ENCODE measurements at regions not wholly inside any gene's neighbourhood (a gene's known extent, or its start where the extent isn't known, plus 50 kb on each side); places are given as distances from the start of the nearest gene placed in this dataset.
"Not testable (repeated sequence)": the region's sequence is repeated elsewhere in the genome, so short reads cannot be mapped to it uniquely, and the experiment has no call there.

DNA sequence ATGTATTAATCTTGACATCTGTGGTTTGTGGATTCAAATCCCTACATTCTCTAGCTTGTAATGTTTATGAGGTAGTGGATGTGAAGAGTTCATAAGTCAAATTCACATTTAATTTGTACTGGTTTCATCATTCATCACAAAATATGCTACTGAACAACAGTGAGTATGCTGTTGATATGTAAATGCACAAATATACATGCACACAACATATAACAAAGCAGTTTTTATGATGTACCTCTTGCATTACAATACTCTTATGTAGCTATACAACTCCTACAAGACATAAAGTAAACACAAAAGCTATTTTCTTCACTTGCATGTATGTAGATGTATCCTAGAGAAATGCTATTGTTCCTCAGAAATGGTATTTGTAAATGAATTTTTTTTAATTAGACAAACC, 111.0 kb upstream of the ANTXRL start:
- Histone ChIP-seq H3K4me1 (peaks cover 0 to 12% (median 0%) of the 10 kb centered on the region in 4 donors), H3K27me3 (no peaks in the 10 kb centered on the region), H3K9me3 (no peaks in the 10 kb centered on the region), H3K27ac (no peak overlapping the region), H3K36me3 (no peaks in the 10 kb centered on the region), H3K4me3 (no peak overlapping the region)
- DNase-seq = no peak
- intact Hi-C loops (cut with DNase I; ENCODE audit: low total_unique reads) = no loop called here
- in situ Hi-C loops (cut with MboI; ENCODE audit: low pct_ligation_motif_present in 1 of 4, low pct_unique_long_range_greater_than_20kb in 1 of 4, low sequenced_read_pairs in 3 of 4) = no loop called here
- TF ChIP-seq POLR2AphosphoS5 (IDR thresholded peaks at IDR 0.05) (no peak), EP300 (IDR thresholded peaks at IDR 0.05; ENCODE audit: low read depth) (no peak), POLR2A (IDR thresholded peaks at IDR 0.05) (no peak)
- TF ChIP-seq, protein P1, sequence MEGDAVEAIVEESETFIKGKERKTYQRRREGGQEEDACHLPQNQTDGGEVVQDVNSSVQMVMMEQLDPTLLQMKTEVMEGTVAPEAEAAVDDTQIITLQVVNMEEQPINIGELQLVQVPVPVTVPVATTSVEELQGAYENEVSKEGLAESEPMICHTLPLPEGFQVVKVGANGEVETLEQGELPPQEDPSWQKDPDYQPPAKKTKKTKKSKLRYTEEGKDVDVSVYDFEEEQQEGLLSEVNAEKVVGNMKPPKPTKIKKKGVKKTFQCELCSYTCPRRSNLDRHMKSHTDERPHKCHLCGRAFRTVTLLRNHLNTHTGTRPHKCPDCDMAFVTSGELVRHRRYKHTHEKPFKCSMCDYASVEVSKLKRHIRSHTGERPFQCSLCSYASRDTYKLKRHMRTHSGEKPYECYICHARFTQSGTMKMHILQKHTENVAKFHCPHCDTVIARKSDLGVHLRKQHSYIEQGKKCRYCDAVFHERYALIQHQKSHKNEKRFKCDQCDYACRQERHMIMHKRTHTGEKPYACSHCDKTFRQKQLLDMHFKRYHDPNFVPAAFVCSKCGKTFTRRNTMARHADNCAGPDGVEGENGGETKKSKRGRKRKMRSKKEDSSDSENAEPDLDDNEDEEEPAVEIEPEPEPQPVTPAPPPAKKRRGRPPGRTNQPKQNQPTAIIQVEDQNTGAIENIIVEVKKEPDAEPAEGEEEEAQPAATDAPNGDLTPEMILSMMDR (IDR thresholded peaks at IDR 0.05) = no peak

DNA sequence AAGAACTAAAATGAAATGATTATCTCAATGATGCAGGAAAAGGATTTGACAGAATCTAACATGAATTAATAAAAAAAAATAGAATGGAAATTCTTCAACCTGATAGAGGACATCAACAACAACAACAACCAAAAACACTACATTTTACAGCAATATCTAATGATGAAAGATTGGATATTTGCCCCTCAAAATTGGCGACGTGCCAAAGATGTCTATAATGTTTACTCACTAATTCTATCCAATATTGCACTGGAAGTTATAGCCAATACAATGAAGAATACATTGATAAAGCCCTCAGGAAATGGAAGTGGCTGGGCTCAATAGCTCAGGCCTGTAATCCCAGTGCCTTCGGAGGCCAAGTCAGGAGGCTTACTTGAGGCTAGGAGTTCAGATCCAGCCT, 99.4 kb upstream of the ANTXRL start:
- DNase-seq; H3K4me3 ChIP-seq; H3K9me3 ChIP-seq; in situ Hi-C loops (cut with MboI; ENCODE audit: low pct_ligation_motif_present in 1 of 4, low pct_unique_long_range_greater_than_20kb in 1 of 4, low sequenced_read_pairs in 3 of 4); H3K4me1 ChIP-seq; intact Hi-C loops (cut with DNase I; ENCODE audit: low total_unique reads); H3K36me3 ChIP-seq; H3K27me3 ChIP-seq; H3K27ac ChIP-seq: not testable (repeated sequence)
- 72 to 89% methylated on average over 3 of the region's 3 CpGs for WGBS, 2 donors (ENCODE audit: low coverage in 1 of 2)

GRCh38 chr10:46197050-46197449, 89.7 kb upstream of the ANTXRL start:
- H3K27me3 ChIP-seq = no peaks in the 10 kb centered on the region
- in situ Hi-C loops (cut with MboI; ENCODE audit: low pct_ligation_motif_present in 1 of 4, low pct_unique_long_range_greater_than_20kb in 1 of 4, low sequenced_read_pairs in 3 of 4) (no loop called here), intact Hi-C loops (cut with DNase I; ENCODE audit: low total_unique reads) (no loop called here)
- TF ChIP-seq POLR2AphosphoS5 (IDR thresholded peaks at IDR 0.05) (no peak), EP300 (IDR thresholded peaks at IDR 0.05; ENCODE audit: low read depth) (no peak), POLR2A (IDR thresholded peaks at IDR 0.05) (no peak)
- TF ChIP-seq, protein P1 (IDR thresholded peaks at IDR 0.05) = no peak
- H3K4me3 ChIP-seq = no peak overlapping the region
- no peaks in the 10 kb centered on the region for H3K9me3 ChIP-seq
- no peak for DNase-seq
- no peaks in the 10 kb centered on the region for H3K4me1 ChIP-seq
- H3K36me3 ChIP-seq = no peaks in the 10 kb centered on the region
- H3K27ac ChIP-seq = no peak overlapping the region
- 81 to 87% methylated on average over 3 of the region's 3 CpGs for WGBS, 2 donors (ENCODE audit: low coverage in 1 of 2)

- Histone ChIP-seq H3K9me3 (no peaks in the 10 kb centered on the region), H3K4me3 (no peak overlapping the region), H3K27ac (no peak overlapping the region), H3K27me3 (no peaks in the 10 kb centered on the region), H3K36me3 (no peaks in the 10 kb centered on the region), H3K4me1 (no peaks in the 10 kb centered on the region)
- no peak for DNase-seq
- intact Hi-C loops (cut with DNase I; ENCODE audit: low total_unique reads) = no loop called here
- TF ChIP-seq, protein P1 (IDR thresholded peaks at IDR 0.05) = no peak
- TF ChIP-seq POLR2A (IDR thresholded peaks at IDR 0.05) = no peak
- no peak for TF ChIP-seq EP300 (IDR thresholded peaks at IDR 0.05; ENCODE audit: low read depth)
- TF ChIP-seq POLR2AphosphoS5 (IDR thresholded peaks at IDR 0.05) = no peak
- in situ Hi-C loops (cut with MboI; ENCODE audit: low pct_ligation_motif_present in 1 of 4, low pct_unique_long_range_greater_than_20kb in 1 of 4, low sequenced_read_pairs in 3 of 4) = no loop called here
Observed at GRCh38 chr10:46198516-46198915, 88.3 kb upstream of the ANTXRL start.

GRCh38 chr10:46202405-46202804, 84.4 kb upstream of the ANTXRL start:
- in situ Hi-C loops (cut with MboI; ENCODE audit: low pct_ligation_motif_present in 1 of 4, low pct_unique_long_range_greater_than_20kb in 1 of 4, low sequenced_read_pairs in 3 of 4); DNase-seq; H3K9me3 ChIP-seq; H3K27ac ChIP-seq; intact Hi-C loops (cut with DNase I; ENCODE audit: low total_unique reads); H3K4me1 ChIP-seq; H3K27me3 ChIP-seq; H3K36me3 ChIP-seq; H3K4me3 ChIP-seq: not testable (repeated sequence)
- WGBS, 2 donors (ENCODE audit: low coverage in 1 of 2) = 53 to 60% methylated on average over 1 of the region's 1 CpG

DNA sequence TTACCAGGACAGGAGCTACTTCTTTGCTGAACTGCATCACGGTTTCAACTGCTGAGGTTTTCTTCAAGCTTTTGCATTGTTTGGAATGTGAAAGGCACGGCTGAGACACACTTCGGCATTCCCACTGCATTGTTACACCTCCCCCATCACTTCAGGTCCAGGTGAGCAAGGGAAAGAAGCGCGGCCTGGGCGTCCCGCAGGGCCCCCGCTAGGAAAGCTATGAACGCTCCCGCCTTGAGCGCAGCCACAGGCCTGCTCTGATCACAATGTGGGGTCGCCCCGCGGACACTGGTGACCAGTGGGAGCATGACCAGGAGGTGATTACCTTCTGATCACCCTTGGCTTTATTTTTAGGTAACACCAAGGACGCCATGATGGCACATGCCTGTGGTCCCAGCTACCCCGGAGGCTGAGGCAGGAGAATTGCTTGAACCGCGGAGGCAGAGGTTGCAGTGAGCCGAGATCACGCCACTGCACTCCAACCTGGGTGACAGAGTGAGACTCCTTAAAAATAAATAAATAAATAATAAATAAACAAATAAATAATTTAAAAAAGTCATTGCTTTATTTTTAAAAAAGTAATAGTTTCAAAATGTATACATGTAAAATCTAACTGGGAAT, 82.2 kb upstream of the ANTXRL start:
- H3K27me3 ChIP-seq; H3K4me1 ChIP-seq; H3K9me3 ChIP-seq; H3K27ac ChIP-seq; H3K36me3 ChIP-seq; intact Hi-C loops (cut with DNase I; ENCODE audit: low total_unique reads); DNase-seq; H3K4me3 ChIP-seq; in situ Hi-C loops (cut with MboI; ENCODE audit: low pct_ligation_motif_present in 1 of 4, low pct_unique_long_range_greater_than_20kb in 1 of 4, low sequenced_read_pairs in 3 of 4): not testable (repeated sequence)
- 98% methylated on average over 20 of the region's 20 CpGs; no CpG with 5 or more reads in 1 of the 2 donors for WGBS, 2 donors (ENCODE audit: low coverage in 1 of 2)

DNA sequence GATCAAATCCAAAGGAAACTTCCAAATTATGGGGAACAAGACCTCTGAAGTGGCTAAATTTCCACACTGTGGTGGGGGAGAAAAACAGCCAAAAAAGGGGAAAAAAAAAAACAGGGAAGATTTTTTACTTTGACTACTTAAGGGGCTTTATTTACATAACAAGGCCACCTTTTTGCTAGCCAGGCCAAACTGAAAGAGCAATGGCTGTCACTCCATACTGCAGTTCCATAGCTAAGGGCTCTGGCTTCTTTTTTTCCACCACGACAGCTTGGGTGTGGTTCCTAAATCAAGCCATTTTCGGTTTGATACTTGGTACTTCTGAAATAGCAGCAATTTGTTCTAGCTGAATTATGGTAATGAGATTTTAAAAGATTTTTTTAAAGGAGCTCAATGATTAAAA, 76.4 kb upstream of the ANTXRL start:
- H3K4me3 ChIP-seq; in situ Hi-C loops (cut with MboI; ENCODE audit: low pct_ligation_motif_present in 1 of 4, low pct_unique_long_range_greater_than_20kb in 1 of 4, low sequenced_read_pairs in 3 of 4); DNase-seq; H3K4me1 ChIP-seq; H3K27ac ChIP-seq; intact Hi-C loops (cut with DNase I; ENCODE audit: low total_unique reads); H3K9me3 ChIP-seq; H3K27me3 ChIP-seq; H3K36me3 ChIP-seq: not testable (repeated sequence)
- WGBS, 2 donors (ENCODE audit: low coverage in 1 of 2) = no CpG with 5 or more reads among the region's 2 CpGs
